ENCODE measurements at regions not wholly inside any gene's neighbourhood (a gene's known extent, or its start where the extent isn't known, plus 50 kb on each side); places are given as distances from the start of the nearest gene placed in this dataset.

GRCh38 chr13:21967871-21968270 is 297.0 kb downstream of the FGF9 start:
- no peak for DNase-seq

GRCh38 chr13:21970172-21970571 is 299.3 kb downstream of the FGF9 start:
- no peak for DNase-seq

GRCh38 chr13:21970918-21971317 is 300.0 kb downstream of the FGF9 start:
- no peak for DNase-seq

- peak; percentile 55 for DNase-seq
Measured at GRCh38 chr13:21971662-21972621, 301.1 kb downstream of the FGF9 start.

GRCh38 chr13:21973437-21974125 is 302.7 kb downstream of the FGF9 start:
- no peak for DNase-seq

- no peak for DNase-seq
Measured at GRCh38 chr13:21974741-21975140, 303.9 kb downstream of the FGF9 start.

- DNase-seq = no peak
Measured at GRCh38 chr13:21976159-21976558, 305.3 kb downstream of the FGF9 start.

GRCh38 chr13:21979161-21979806 is 308.4 kb downstream of the FGF9 start:
- DNase-seq = no peak

GRCh38 chr13:21980049-21980448 is 309.2 kb downstream of the FGF9 start:
- no peak for DNase-seq

- DNase-seq = no peak
Measured at GRCh38 chr13:21984156-21984555, 313.3 kb downstream of the FGF9 start.

GRCh38 chr13:21986602-21987001 is 315.7 kb downstream of the FGF9 start:
- DNase-seq = peak; percentile 73

- no peak for DNase-seq
Measured at GRCh38 chr13:21987793-21988192, 316.9 kb downstream of the FGF9 start.

- DNase-seq = no peak
Measured at GRCh38 chr13:21988624-21989023, 317.8 kb downstream of the FGF9 start.

- DNase-seq = no peak
Measured at GRCh38 chr13:21996049-21996448, 325.2 kb downstream of the FGF9 start.

GRCh38 chr13:21997726-21998125 is 326.9 kb downstream of the FGF9 start:
- DNase-seq = no peak

- DNase-seq = no peak
Measured at GRCh38 chr13:21998279-21998990, 327.6 kb downstream of the FGF9 start.

GRCh38 chr13:21999666-22000065 is 328.8 kb downstream of the FGF9 start:
- no peak for DNase-seq

- DNase-seq = no peak
Measured at GRCh38 chr13:22000191-22000590, 329.3 kb downstream of the FGF9 start.

GRCh38 chr13:22001336-22001735 is 330.5 kb downstream of the FGF9 start:
- no peak for DNase-seq

- DNase-seq = no peak
Measured at GRCh38 chr13:22002893-22003292, 332.0 kb downstream of the FGF9 start.

- no peak for DNase-seq
Measured at GRCh38 chr13:22009500-22009899, 338.6 kb downstream of the FGF9 start.

- DNase-seq = no peak
Measured at GRCh38 chr13:22009937-22010336, 339.1 kb downstream of the FGF9 start.

- no peak for DNase-seq
Measured at GRCh38 chr13:22012686-22013085, 341.8 kb downstream of the FGF9 start.

Measured in hindlimb muscle (tissue), 1 donor.